Adipocyte (in vitro differentiated cells): ENCODE measurements at regions not wholly inside any gene's neighbourhood (a gene's known extent, or its start where the extent isn't known, plus 50 kb on each side); places are given as distances from the start of the nearest gene placed in this dataset.
"Not testable (repeated sequence)": the region's sequence is repeated elsewhere in the genome, so short reads cannot be mapped to it uniquely, and the experiment has no call there.

Experiments
- DNase-seq: peaks from one replicate; pipeline ENCODE4 v3.0.0-alpha.2; 2015; ENCODE audit warnings: low read depth
- H3K27me3 ChIP-seq: replicated peaks from 2 replicates; pipeline ENCODE4 v1.7.0; 2013; ENCODE audit warnings: mild to moderate bottlenecking, low read length, moderate library complexity; ENCODE audit not compliant: control insufficient read depth, insufficient read depth
- H3K36me3 ChIP-seq: 2 replicates; pipeline ENCODE4 v1.7.0; 2013; ENCODE audit warnings: low read length, mild to moderate bottlenecking, moderate library complexity; ENCODE audit not compliant: control insufficient read depth, insufficient read depth, severe bottlenecking
- H3K4me1 ChIP-seq: 2 replicates; pipeline ENCODE4 v1.7.0; 2013; ENCODE audit warnings: mild to moderate bottlenecking, low read length, moderate library complexity; ENCODE audit not compliant: control insufficient read depth, insufficient read depth
- H3K4me3 ChIP-seq: 2 replicates; pipeline ENCODE4 v1.7.0; 2013; ENCODE audit warnings: mild to moderate bottlenecking, low read length, moderate library complexity
- H3K9ac ChIP-seq: 2 replicates; pipeline ENCODE4 v1.7.0; 2013; ENCODE audit warnings: mild to moderate bottlenecking, low read length, moderate library complexity
- H3K9me3 ChIP-seq: 2 replicates; pipeline ENCODE4 v1.7.0; 2013; ENCODE audit warnings: mild to moderate bottlenecking, low read length, moderate library complexity; ENCODE audit not compliant: control insufficient read depth

GRCh38 chr3:78256123-78256522 lies 1216.2 kb downstream of the ROBO2 start:
- no peak for DNase-seq
- H3K4me3 ChIP-seq = no peak overlapping the region
- H3K9me3 ChIP-seq = no peaks in the 10 kb centered on the region
- H3K27me3 ChIP-seq = no peaks in the 10 kb centered on the region
- H3K36me3 ChIP-seq = no peaks in the 10 kb centered on the region
- no peak overlapping the region for H3K9ac ChIP-seq
- H3K4me1 ChIP-seq = peaks cover 3% of the 10 kb centered on the region

GRCh38 chr3:78257951-78258530 lies 1218.1 kb downstream of the ROBO2 start:
- Histone ChIP-seq H3K36me3 (no peaks in the 10 kb centered on the region), H3K27me3 (no peaks in the 10 kb centered on the region), H3K9ac (no peak overlapping the region), H3K4me1 (peaks cover 3% of the 10 kb centered on the region), H3K4me3 (no peak overlapping the region), H3K9me3 (no peaks in the 10 kb centered on the region)
- no peak for DNase-seq

DNA sequence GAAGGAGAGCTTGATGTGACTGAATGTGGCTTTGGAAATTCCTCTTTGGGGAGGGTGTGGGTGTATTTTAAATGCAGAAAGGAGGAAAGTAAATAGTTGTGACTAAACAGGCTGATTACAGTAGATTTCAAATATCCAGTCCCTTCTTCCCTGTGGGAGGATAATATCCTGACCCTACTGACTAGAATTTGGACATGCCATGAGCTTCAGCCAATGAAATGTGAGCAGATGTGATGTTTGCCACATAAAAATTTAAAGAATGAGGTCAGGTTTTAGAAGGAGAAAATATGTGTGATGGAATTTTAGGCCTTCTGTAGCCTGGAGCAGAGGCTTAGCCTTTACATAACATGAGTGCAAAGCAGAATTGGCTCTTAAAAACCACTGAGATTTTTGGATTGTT lies 1218.9 kb downstream of the ROBO2 start:
- H3K27me3 ChIP-seq = no peaks in the 10 kb centered on the region
- no peak overlapping the region for H3K9ac ChIP-seq
- H3K36me3 ChIP-seq = no peaks in the 10 kb centered on the region
- H3K4me1 ChIP-seq = peaks cover 3% of the 10 kb centered on the region
- H3K4me3 ChIP-seq = no peak overlapping the region
- H3K9me3 ChIP-seq = no peaks in the 10 kb centered on the region
- peak; percentile 88 for DNase-seq

DNA sequence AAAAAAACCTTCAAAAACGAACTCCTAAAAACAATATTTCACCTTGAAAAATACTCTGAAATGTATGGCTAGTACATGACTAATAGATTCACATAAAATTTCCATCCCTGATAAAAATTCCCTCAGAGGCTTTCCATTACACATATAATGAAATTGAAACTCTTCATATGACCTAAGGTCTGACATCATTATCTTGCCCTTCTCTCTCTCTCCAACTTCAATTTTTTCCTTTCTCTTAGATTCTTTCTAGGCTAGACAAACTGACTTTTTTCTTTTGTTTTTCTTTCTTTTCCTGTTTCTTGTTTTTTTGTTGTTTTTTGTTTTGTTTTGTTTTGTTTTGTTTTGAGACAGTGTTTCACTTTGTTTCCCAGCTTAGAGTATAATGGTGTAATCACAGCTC lies 1220.5 kb downstream of the ROBO2 start:
- Histone ChIP-seq H3K27me3 (no peaks in the 10 kb centered on the region), H3K9me3 (no peaks in the 10 kb centered on the region), H3K36me3 (no peaks in the 10 kb centered on the region), H3K9ac (no peak overlapping the region), H3K4me3 (no peak overlapping the region), H3K4me1 (peaks cover 1% of the 10 kb centered on the region)
- no peak for DNase-seq

GRCh38 chr3:78266550-78266949 lies 1226.7 kb downstream of the ROBO2 start:
- DNase-seq = not testable (repeated sequence)

DNA sequence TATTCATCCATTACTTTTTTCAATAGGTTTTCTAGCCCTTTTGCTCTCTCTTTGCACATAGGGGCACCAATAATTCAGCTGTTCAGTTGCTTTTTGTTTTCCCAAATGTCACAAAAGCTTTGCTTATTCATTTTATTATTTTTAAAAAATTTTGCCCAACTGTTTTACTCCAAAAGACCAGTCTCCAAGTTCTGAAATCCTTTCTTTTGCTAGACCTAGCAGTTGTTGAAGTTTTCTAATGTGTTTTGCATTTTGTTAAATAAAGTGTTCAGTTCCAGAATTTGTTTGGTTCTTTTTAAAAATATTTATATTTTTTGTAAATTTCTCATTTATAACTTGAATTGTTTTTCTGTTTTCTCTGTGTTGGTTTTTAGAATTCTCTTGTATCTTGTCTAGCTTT lies 1227.3 kb downstream of the ROBO2 start:
- peaks cover 5% of the 10 kb centered on the region for H3K9me3 ChIP-seq

More at GRCh38 chr3:78266550-78266949, 1226.7 kb downstream of the ROBO2 start:
- not testable (repeated sequence) for H3K36me3 ChIP-seq, H3K4me1 ChIP-seq, H3K27me3 ChIP-seq, H3K4me3 ChIP-seq, H3K9ac ChIP-seq, H3K9me3 ChIP-seq

DNA sequence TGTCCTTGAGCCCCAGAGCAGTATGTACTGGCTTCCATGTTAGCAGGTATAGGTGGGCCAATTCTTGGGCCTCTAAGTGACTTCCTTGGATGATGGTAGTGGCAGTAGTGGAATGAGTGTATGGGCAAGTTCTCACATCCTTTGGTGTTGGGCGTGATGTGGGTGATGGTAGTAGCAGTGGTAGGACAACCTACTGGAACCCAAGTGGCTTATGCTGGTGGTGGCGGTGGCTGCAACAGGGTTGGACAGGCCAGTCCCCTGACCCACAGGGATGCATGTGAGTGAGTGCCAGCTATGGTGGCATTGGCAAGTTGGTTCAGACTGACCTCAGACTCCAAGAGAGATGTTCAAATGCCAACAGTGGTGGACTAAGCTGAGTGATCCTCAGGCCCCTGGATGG lies 1228.2 kb downstream of the ROBO2 start:
- Histone ChIP-seq H3K36me3 (no peaks in the 10 kb centered on the region), H3K9me3 (peaks cover 5% of the 10 kb centered on the region)

More for the DNA sequence above, 1227.3 kb downstream of the ROBO2 start:
- H3K27me3 ChIP-seq = no peaks in the 10 kb centered on the region
- H3K4me1 ChIP-seq = no peaks in the 10 kb centered on the region
- H3K36me3 ChIP-seq = no peaks in the 10 kb centered on the region
- no peak for DNase-seq
- no peak overlapping the region for H3K4me3 ChIP-seq
- no peak overlapping the region for H3K9ac ChIP-seq

GRCh38 chr3:78268716-78269668 lies 1229.1 kb downstream of the ROBO2 start:
- no peaks in the 10 kb centered on the region for H3K27me3 ChIP-seq
- no peaks in the 10 kb centered on the region for H3K36me3 ChIP-seq
- H3K9ac ChIP-seq = no peak overlapping the region
- H3K4me1 ChIP-seq = no peaks in the 10 kb centered on the region
- peaks cover 5% of the 10 kb centered on the region for H3K9me3 ChIP-seq
- DNase-seq = no peak
- no peak overlapping the region for H3K4me3 ChIP-seq

More for the DNA sequence above, 1228.2 kb downstream of the ROBO2 start:
- Histone ChIP-seq H3K27me3 (no peaks in the 10 kb centered on the region), H3K4me1 (no peaks in the 10 kb centered on the region), H3K4me3 (no peak overlapping the region), H3K9ac (no peak overlapping the region)
- no peak for DNase-seq

DNA sequence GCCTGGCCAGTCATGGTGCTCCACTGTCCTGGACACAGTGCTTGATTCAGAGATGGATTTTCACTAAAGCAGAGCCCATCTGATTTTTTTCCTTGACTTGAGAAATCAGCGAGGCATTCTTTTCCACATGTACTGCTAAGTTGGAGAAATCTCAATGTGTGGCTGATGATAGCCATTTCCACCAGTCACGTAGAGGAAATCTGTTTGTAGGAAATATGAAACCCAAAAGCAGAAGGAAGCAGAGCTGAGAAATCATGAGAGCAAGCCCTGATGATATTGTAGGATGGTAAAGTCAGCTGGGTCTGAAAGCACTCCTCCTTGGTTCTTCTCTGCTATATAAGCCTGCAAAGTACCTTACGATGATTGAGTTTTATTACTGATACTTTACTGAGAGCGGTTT lies 1233.4 kb downstream of the ROBO2 start:
- no peak for DNase-seq
- no peaks in the 10 kb centered on the region for H3K4me1 ChIP-seq
- H3K9ac ChIP-seq = no peak overlapping the region
- no peaks in the 10 kb centered on the region for H3K36me3 ChIP-seq
- H3K27me3 ChIP-seq = no peaks in the 10 kb centered on the region
- no peak overlapping the region for H3K4me3 ChIP-seq
- H3K9me3 ChIP-seq = no peaks in the 10 kb centered on the region

DNA sequence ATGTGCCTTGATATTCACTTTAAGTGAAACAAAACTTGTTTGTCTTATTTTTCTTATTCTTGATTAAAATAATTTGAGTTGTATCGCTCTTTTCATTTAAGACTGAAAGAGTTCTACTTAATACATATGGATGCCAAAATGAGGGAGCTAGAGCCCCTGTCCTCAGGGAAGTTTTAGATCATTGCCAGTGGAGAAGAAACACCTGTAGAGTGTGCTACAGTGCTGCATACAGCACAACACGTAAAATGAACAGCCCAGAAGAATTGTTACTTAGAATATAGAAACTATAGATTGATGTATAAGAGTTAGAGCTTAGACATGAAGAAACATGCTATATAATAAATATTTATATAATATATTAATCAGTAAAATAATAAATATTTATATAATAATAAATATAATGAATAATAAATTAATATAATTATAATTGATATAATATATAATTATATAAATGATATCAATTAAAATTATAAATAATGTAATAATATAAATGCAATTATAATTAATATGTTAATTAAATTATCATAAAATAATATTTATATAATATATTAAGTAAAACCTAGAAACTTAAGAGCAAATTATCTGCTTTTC lies 1234.7 kb downstream of the ROBO2 start:
- H3K27me3 ChIP-seq = no peaks in the 10 kb centered on the region
- H3K36me3 ChIP-seq = no peaks in the 10 kb centered on the region
- H3K9ac ChIP-seq = no peak overlapping the region
- no peaks in the 10 kb centered on the region for H3K4me1 ChIP-seq
- H3K9me3 ChIP-seq = no peaks in the 10 kb centered on the region
- no peak for DNase-seq
- no peak overlapping the region for H3K4me3 ChIP-seq

- Histone ChIP-seq H3K9me3 (no peaks in the 10 kb centered on the region), H3K27me3 (no peaks in the 10 kb centered on the region), H3K4me1 (no peaks in the 10 kb centered on the region), H3K9ac (no peak overlapping the region), H3K36me3 (no peaks in the 10 kb centered on the region), H3K4me3 (no peak overlapping the region)
- no peak for DNase-seq
Measured at GRCh38 chr3:78275420-78275852, 1235.5 kb downstream of the ROBO2 start.
